A549 (cell line): ENCODE measurements at regions not wholly inside any gene's neighbourhood (a gene's known extent, or its start where the extent isn't known, plus 50 kb on each side); places are given as distances from the start of the nearest gene placed in this dataset.

Experiments
- ATAC-seq, 2 experiments: fragments of 200-7000 bp in 1 of 2; fragments of >200 bp in 1 of 2; cut with Nextera tagmentation in 1 of 2; cut with Tn5 transposase in 1 of 2; 3 replicates each; pipeline versions ENCODE4 v1.8.0 to v1.9.1; 2018 to 2020; ENCODE audit warnings: mild to moderate bottlenecking in 1 of 2, moderate library complexity in 1 of 2
- CTCF ChIA-PET: fragments of 300-600 bp; sonication (Branson Sonifier 250); formaldehyde crosslinking; extraction: SDS; loops from one replicate; lab custom pipeline; 2021; ENCODE audit warnings: antibody characterized with exemption, inconsistent platforms; lab: Yijun Ruan, JAX
- POLR2A ChIA-PET: fragments of 350-600 bp; formaldehyde crosslinking; extraction: SDS; loops from one replicate; lab custom pipeline; 2021; ENCODE audit warnings: antibody characterized with exemption, inconsistent platforms; lab: Yijun Ruan, JAX
- DNase-seq, 2 experiments: peaks; one replicate each; pipeline versions ENCODE4 v3.0.0 to v3.0.0-alpha.2; 2011 to 2016; ENCODE audit warnings: low read depth in 1 of 2, low spot score in 1 of 2
- FAIRE-seq: peaks from 2 replicates; lab custom pipeline; 2011; peaks lifted over from hg19 to GRCh38; lab: Jason Lieb, UNC
- H3K27ac ChIP-seq, 2 experiments: fragments of >200 bp; sonication (Bioruptor Twin); formaldehyde crosslinking; 3 replicates each; pipeline ENCODE4 v1.5.1; 2016 to 2017
- H3K4me1 ChIP-seq: fragments of >200 bp; sonication (Bioruptor Twin); formaldehyde crosslinking; 3 replicates; pipeline ENCODE4 v1.6.1; 2016
- H3K4me2 ChIP-seq: fragments of >200 bp; sonication (Bioruptor Twin); formaldehyde crosslinking; 3 replicates; pipeline ENCODE4 v1.6.1; 2016
- H3K4me3 ChIP-seq: fragments of >200 bp; sonication (Bioruptor Twin); formaldehyde crosslinking; 3 replicates; pipeline ENCODE4 v1.5.1; 2016
- H3K9me3 ChIP-seq: fragments of >200 bp; sonication (Bioruptor Twin); formaldehyde crosslinking; 3 replicates; pipeline ENCODE4 v1.6.1; 2016
- ATOH8 ChIP-seq: fragments of 250-450 bp; sonication (Bioruptor Pico); IDR thresholded peaks from 2 replicates; pipeline ENCODE4 v1.5.0; 2020; ENCODE audit warnings: low read depth, mild to moderate bottlenecking, moderate library complexity
- CBX2 ChIP-seq: fragments of 200-600 bp; sonication (generic); IDR thresholded peaks from 2 replicates; pipeline ENCODE4 v1.6.1; 2016; ENCODE audit warnings: low read depth, mild to moderate bottlenecking, borderline replicate concordance
- CTCF ChIP-seq: fragments of >200 bp; sonication (Bioruptor Twin); formaldehyde crosslinking; IDR thresholded peaks from 3 replicates; pipeline ENCODE4 v1.5.1; 2016
- E2F6 ChIP-seq: IDR thresholded peaks from 2 replicates; pipeline ENCODE4 v1.6.1; 2012; ENCODE audit warnings: low read depth, borderline replicate concordance
- EHF ChIP-seq: fragments of 250-450 bp; sonication (Bioruptor Pico); IDR thresholded peaks from 2 replicates; pipeline ENCODE4 v1.5.0; 2020; ENCODE audit warnings: mild to moderate bottlenecking
- ELK1 ChIP-seq: fragments of 150-350 bp; IDR thresholded peaks from 2 replicates; pipeline ENCODE4 v1.6.1; 2014; ENCODE audit warnings: low read depth, mild to moderate bottlenecking, low read length
- EP300 ChIP-seq, 2 experiments: fragments of >200 bp; sonication (Bioruptor Twin); formaldehyde crosslinking; IDR thresholded peaks; 2 replicates in 1 of 2; 3 replicates in 1 of 2; pipeline ENCODE4 v1.6.1; 2016 to 2017
- GATA3 ChIP-seq: IDR thresholded peaks from 2 replicates; pipeline ENCODE4 v1.6.1; 2012; ENCODE audit warnings: borderline replicate concordance
- HMGXB4 ChIP-seq: fragments of 250-450 bp; sonication (Bioruptor Pico); IDR thresholded peaks from 2 replicates; pipeline ENCODE4 v1.5.0; 2021; ENCODE audit warnings: mild to moderate bottlenecking, moderate library complexity, borderline replicate concordance
- HOXB13 ChIP-seq: fragments of 250-450 bp; sonication (Bioruptor Pico); IDR thresholded peaks from 2 replicates; pipeline ENCODE4 v1.5.0; 2020; ENCODE audit warnings: low read depth, mild to moderate bottlenecking, moderate library complexity
- JUN ChIP-seq, 2 experiments: fragments of >200 bp; sonication (Bioruptor Twin); formaldehyde crosslinking; IDR thresholded peaks; 2 replicates in 1 of 2; 3 replicates in 1 of 2; pipeline ENCODE4 v1.6.1; 2016 to 2017
- KDM5A ChIP-seq: fragments of 200-600 bp; sonication (generic); IDR thresholded peaks from 2 replicates; pipeline ENCODE4 v1.6.1; 2016; ENCODE audit warnings: antibody characterized with exemption, mild to moderate bottlenecking
- MAX ChIP-seq: IDR thresholded peaks from 2 replicates; pipeline ENCODE4 v1.6.1; 2012
- NPAS2 ChIP-seq: fragments of 250-450 bp; sonication (Bioruptor Pico); IDR thresholded peaks from 2 replicates; pipeline ENCODE4 v1.8.0; 2022; ENCODE audit warnings: mild to moderate bottlenecking, moderate library complexity, borderline replicate concordance
- POLR2A ChIP-seq: IDR thresholded peaks from 2 replicates; pipeline ENCODE4 v1.6.1; 2012; ENCODE audit warnings: mild to moderate bottlenecking, low read length
- POLR2AphosphoS2 ChIP-seq: conservative IDR thresholded peaks from 2 replicates; pipeline ENCODE4 v1.6.1; 2012; ENCODE audit warnings: low read length, improper control_type of control experiment, inconsistent platforms
- RCOR1 ChIP-seq: fragments of 150-350 bp; IDR thresholded peaks from 2 replicates; pipeline ENCODE4 v1.6.1; 2014; ENCODE audit warnings: antibody characterized with exemption, low read length, low read depth
- SREBF2 ChIP-seq: fragments of 450-650 bp; IDR thresholded peaks from 2 replicates; pipeline ENCODE4 v1.6.1; 2014; ENCODE audit warnings: mild to moderate bottlenecking, moderate library complexity
- WGBS: methylation state at CpG from one replicate; pipeline ENCODE4 v1.1.6; 2017; ENCODE audit errors: missing lambda C conversion rate; 5-methylcytosine and 5-hydroxymethylcytosine counted together

- Histone ChIP-seq H3K27ac (no peak overlapping the region), H3K4me2 (no peak overlapping the region), H3K4me3 (no peak overlapping the region), H3K9me3 (peaks cover 7% of the 10 kb centered on the region), H3K4me1 (no peaks in the 10 kb centered on the region)
- TF ChIP-seq ELK1 (no peak), EHF (CRISPR knock-in tag) (no peak), EP300 (IDR thresholded peaks at IDR 0.05) (no peak), KDM5A (no peak), CBX2 (no peak), CTCF (no peak), RCOR1 (no peak), ATOH8 (CRISPR knock-in tag) (no peak), E2F6 (no peak), HOXB13 (no peak), HMGXB4 (CRISPR knock-in tag) (no peak)
- 53% methylated on average over 4 of the region's 4 CpGs for WGBS
- ChIA-PET POLR2A (no interaction called here), CTCF (interaction anchor here (0.6 to 1.0 kb wide), 2 partner anchors 9 to 619 kb away, joined by 3 to 4 read pairs; no protein-coding TSS in a partner anchor)
- DNase-seq (no peak), FAIRE-seq (no peak), ATAC-seq (no peak)
Measured at GRCh38 chr11:29214833-29215232, 802.0 kb downstream of the KCNA4 start.

GRCh38 chr11:29211202-29211601 is 805.6 kb downstream of the KCNA4 start:
- CTCF ChIA-PET = interaction anchor here (0.6 kb wide), 1 partner anchor 191 kb away, joined by 3 read pairs; no protein-coding TSS in a partner anchor
- TF ChIP-seq NPAS2 (CRISPR knock-in tag) (no peak), POLR2AphosphoS2 (no peak), JUN (IDR thresholded peaks at IDR 0.05) (no peak), MAX (no peak), ATOH8 (CRISPR knock-in tag) (no peak), SREBF2 (no peak), EP300 (IDR thresholded peaks at IDR 0.05) (no peak), HOXB13 (no peak), POLR2A (no peak), GATA3 (no peak)
- TF ChIP-seq, all 56 proteins: peak for 0
- Histone ChIP-seq H3K4me3 (no peak overlapping the region), H3K27ac (no peak overlapping the region), H3K9me3 (no peaks in the 10 kb centered on the region), H3K4me2 (no peak overlapping the region), H3K4me1 (no peaks in the 10 kb centered on the region)
- 84% methylated on average over 3 of the region's 3 CpGs for WGBS
- POLR2A ChIA-PET = no interaction called here
- ATAC-seq (no peak), FAIRE-seq (no peak), DNase-seq (no peak)
